ENCODE measurements at regions not wholly inside any gene's neighbourhood (a gene's known extent, or its start where the extent isn't known, plus 50 kb on each side); places are given as distances from the start of the nearest gene placed in this dataset.

- no peak overlapping the region for H3K27ac ChIP-seq (ENCODE audit: low read depth in 2 of 2, low read length in 2 of 2)
These were observed 352.7 kb downstream of the CDH7 start for GRCh38 chr18:66103550-66103949.

GRCh38 chr18:66083078-66083477 is 332.3 kb downstream of the CDH7 start:
- H3K9ac ChIP-seq (ENCODE audit: low read length in 3 of 3): no peak overlapping the region
- intact Hi-C loops (cut with DNase I): no loop called here
- TF ChIP-seq CTCF (IDR thresholded peaks at IDR 0.05; ENCODE audit: borderline replicate concordance, extremely low read depth, insufficient read depth): no peak
- H3K9me3 ChIP-seq (ENCODE audit: control insufficient read depth in 2 of 3, insufficient read depth in 1 of 3, low read length in 3 of 3): no peaks in the 10 kb centered on the region
- H3K36me3 ChIP-seq (ENCODE audit: control insufficient read depth in 2 of 3, insufficient read depth in 3 of 3, low read length in 3 of 3): no peaks in the 10 kb centered on the region
- DNase-seq: no peak
- H3K4me3 ChIP-seq (ENCODE audit: low read length in 3 of 3): no peak overlapping the region
- H3K27me3 ChIP-seq (ENCODE audit: control insufficient read depth, insufficient read depth, low read length): no peaks in the 10 kb centered on the region
- no peak overlapping the region for H3K27ac ChIP-seq (ENCODE audit: low read depth in 2 of 2, low read length in 2 of 2)
- H3K4me1 ChIP-seq (ENCODE audit: control insufficient read depth in 2 of 3, insufficient read depth in 2 of 3, low read depth in 1 of 3, low read length in 3 of 3): no peaks in the 10 kb centered on the region
- FAIRE-seq: no peak

More at GRCh38 chr18:66103550-66103949, 352.7 kb downstream of the CDH7 start:
- DNase-seq (peak in 2 of 5 donors; percentile 19 to 23), FAIRE-seq (no peak)
- H3K27me3 ChIP-seq (ENCODE audit: control insufficient read depth, insufficient read depth, low read length): no peaks in the 10 kb centered on the region
- H3K36me3 ChIP-seq (ENCODE audit: control insufficient read depth in 2 of 3, insufficient read depth in 3 of 3, low read length in 3 of 3): no peaks in the 10 kb centered on the region
- TF ChIP-seq CTCF (IDR thresholded peaks at IDR 0.05; ENCODE audit: borderline replicate concordance, extremely low read depth, insufficient read depth): no peak
- no peak overlapping the region for H3K9ac ChIP-seq (ENCODE audit: low read length in 3 of 3)
- intact Hi-C loops (cut with DNase I): no loop called here
- H3K4me1 ChIP-seq (ENCODE audit: control insufficient read depth in 2 of 3, insufficient read depth in 2 of 3, low read depth in 1 of 3, low read length in 3 of 3): no peaks in the 10 kb centered on the region
- H3K4me3 ChIP-seq (ENCODE audit: low read length in 3 of 3): no peak overlapping the region
- H3K9me3 ChIP-seq (ENCODE audit: control insufficient read depth in 2 of 3, insufficient read depth in 1 of 3, low read length in 3 of 3): no peaks in the 10 kb centered on the region

- Histone ChIP-seq H3K4me3 (ENCODE audit: low read length in 3 of 3) (no peak overlapping the region), H3K27me3 (ENCODE audit: control insufficient read depth, insufficient read depth, low read length) (no peaks in the 10 kb centered on the region), H3K36me3 (ENCODE audit: control insufficient read depth in 2 of 3, insufficient read depth in 3 of 3, low read length in 3 of 3) (no peaks in the 10 kb centered on the region), H3K27ac (ENCODE audit: low read depth in 2 of 2, low read length in 2 of 2) (no peak overlapping the region), H3K9me3 (ENCODE audit: control insufficient read depth in 2 of 3, insufficient read depth in 1 of 3, low read length in 3 of 3) (no peaks in the 10 kb centered on the region), H3K4me1 (ENCODE audit: control insufficient read depth in 2 of 3, insufficient read depth in 2 of 3, low read depth in 1 of 3, low read length in 3 of 3) (no peaks in the 10 kb centered on the region), H3K9ac (ENCODE audit: low read length in 3 of 3) (no peak overlapping the region)
- FAIRE-seq (no peak), DNase-seq (no peak)
- intact Hi-C loops (cut with DNase I): no loop called here
- no peak for TF ChIP-seq CTCF (IDR thresholded peaks at IDR 0.05; ENCODE audit: borderline replicate concordance, extremely low read depth, insufficient read depth)
These were observed 328.4 kb downstream of the CDH7 start for GRCh38 chr18:66078925-66079800.
